Upper lobe of left lung (tissue), 6 donors: ENCODE measurements at regions not wholly inside any gene's neighbourhood (a gene's known extent, or its start where the extent isn't known, plus 50 kb on each side); places are given as distances from the start of the nearest gene placed in this dataset.

Experiments used
- ATAC-seq, 2 donors: fragments of 200-7000 bp; cut with Tn5 transposase; one replicate each; pipeline ENCODE4 v1.9.1; 2022; ENCODE audit warnings: mild to moderate bottlenecking in 2 of 2, moderate library complexity in 2 of 2; ENCODE audit not compliant: low FRiP score in 2 of 2
- DNase-seq, 2 donors: peaks; one replicate each; pipeline ENCODE4 v3.0.0-alpha.2; 2019 to 2020
- H3K27ac ChIP-seq, 4 donors: fragments of 200-600 bp; sonication (generic); one replicate each; pipeline ENCODE4 v1.5.1; 2016 to 2019
- H3K27me3 ChIP-seq, 4 donors: fragments of 200-600 bp; sonication (generic); one replicate each; pipeline ENCODE4 v1.5.1; 2017 to 2019
- H3K36me3 ChIP-seq, 4 donors: fragments of 200-600 bp; sonication (generic); one replicate each; pipeline ENCODE4 v1.5.1; 2016 to 2019
- H3K4me1 ChIP-seq, 4 donors: fragments of 200-600 bp; sonication (generic); one replicate each; pipeline ENCODE4 v1.5.1; 2018 to 2019
- H3K4me3 ChIP-seq, 4 donors: fragments of 200-600 bp; sonication (generic); one replicate each; pipeline ENCODE4 v1.5.1; 2017 to 2019; ENCODE audit warnings: mild to moderate bottlenecking in 2 of 4, moderate library complexity in 1 of 4
- H3K9me3 ChIP-seq, 4 donors: fragments of 200-600 bp; sonication (generic); one replicate each; pipeline ENCODE4 v1.5.1; 2018 to 2019
- EP300 ChIP-seq, 4 donors: sonication (generic); formaldehyde crosslinking; IDR thresholded peaks; one replicate each; pipeline ENCODE4 v1.5.1; 2017; ENCODE audit warnings: antibody characterized with exemption in 4 of 4, control low read depth in 2 of 4
- POLR2A ChIP-seq, 4 donors: fragments of 450-650 bp; IDR thresholded peaks; one replicate each; pipeline ENCODE4 v1.5.1; 2016 to 2017; ENCODE audit warnings: antibody characterized with exemption in 4 of 4, mild to moderate bottlenecking in 2 of 4
- POLR2AphosphoS5 ChIP-seq, 2 donors: sonication (generic); formaldehyde crosslinking; IDR thresholded peaks; one replicate each; pipeline ENCODE4 v1.5.1; 2017; ENCODE audit warnings: antibody characterized with exemption in 2 of 2
- WGBS, 2 donors: methylation state at CpG; one replicate each; pipeline ENCODE4 v1.1.5; 2017 to 2018; 5-methylcytosine and 5-hydroxymethylcytosine counted together
- TF ChIP-seq, protein P1 (sequence below), 6 experiments: fragments of 450-650 bp in 4 of 6; fragments of 200-600 bp in 2 of 6; sonication (generic) in 2 of 6; IDR thresholded peaks; one replicate each; pipeline ENCODE4 v1.5.1; 2016 to 2019; ENCODE audit warnings: antibody characterized with exemption in 6 of 6
- donor health status: DM: no; HTN: no; CAD: no; lungs with moderate emphysema.
- donor health status: DM: no; HTN: yes; CAD: no; lungs with severe emphysema.

DNA sequence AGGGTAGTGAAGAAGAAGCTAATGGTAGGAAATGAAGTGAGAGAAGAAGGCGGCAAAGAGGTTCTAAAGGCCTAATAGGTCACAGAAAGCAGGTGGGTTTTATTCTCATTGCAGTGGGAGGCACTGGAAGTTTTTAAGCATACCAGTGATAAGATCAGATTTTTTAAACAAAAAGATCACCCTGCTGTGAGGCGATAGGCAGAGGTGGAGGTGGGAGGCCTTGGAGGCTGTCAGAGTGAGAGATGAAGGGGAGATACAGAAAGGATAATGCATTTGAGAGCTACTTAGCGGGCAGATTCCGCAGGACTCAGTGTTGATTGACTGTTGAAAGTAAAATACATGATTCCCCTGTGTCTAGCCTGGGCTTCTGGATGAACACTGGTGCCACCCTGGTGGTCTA, 116.7 kb upstream of the FRY start:
- ATAC-seq: no peak
- no peak overlapping the region for H3K4me3 ChIP-seq
- H3K9me3 ChIP-seq: no peaks in the 10 kb centered on the region
- TF ChIP-seq POLR2A (IDR thresholded peaks at IDR 0.05) (no peak), EP300 (IDR thresholded peaks at IDR 0.05) (no peak), POLR2AphosphoS5 (IDR thresholded peaks at IDR 0.05) (no peak)
- TF ChIP-seq, protein P1, sequence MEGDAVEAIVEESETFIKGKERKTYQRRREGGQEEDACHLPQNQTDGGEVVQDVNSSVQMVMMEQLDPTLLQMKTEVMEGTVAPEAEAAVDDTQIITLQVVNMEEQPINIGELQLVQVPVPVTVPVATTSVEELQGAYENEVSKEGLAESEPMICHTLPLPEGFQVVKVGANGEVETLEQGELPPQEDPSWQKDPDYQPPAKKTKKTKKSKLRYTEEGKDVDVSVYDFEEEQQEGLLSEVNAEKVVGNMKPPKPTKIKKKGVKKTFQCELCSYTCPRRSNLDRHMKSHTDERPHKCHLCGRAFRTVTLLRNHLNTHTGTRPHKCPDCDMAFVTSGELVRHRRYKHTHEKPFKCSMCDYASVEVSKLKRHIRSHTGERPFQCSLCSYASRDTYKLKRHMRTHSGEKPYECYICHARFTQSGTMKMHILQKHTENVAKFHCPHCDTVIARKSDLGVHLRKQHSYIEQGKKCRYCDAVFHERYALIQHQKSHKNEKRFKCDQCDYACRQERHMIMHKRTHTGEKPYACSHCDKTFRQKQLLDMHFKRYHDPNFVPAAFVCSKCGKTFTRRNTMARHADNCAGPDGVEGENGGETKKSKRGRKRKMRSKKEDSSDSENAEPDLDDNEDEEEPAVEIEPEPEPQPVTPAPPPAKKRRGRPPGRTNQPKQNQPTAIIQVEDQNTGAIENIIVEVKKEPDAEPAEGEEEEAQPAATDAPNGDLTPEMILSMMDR (IDR thresholded peaks at IDR 0.05): no peak
- 95 to 98% methylated on average over 4 of the region's 4 CpGs for WGBS, 2 donors
- H3K27ac ChIP-seq: no peak overlapping the region
- H3K27me3 ChIP-seq: no peaks in the 10 kb centered on the region
- no peaks in the 10 kb centered on the region for H3K36me3 ChIP-seq
- H3K4me1 ChIP-seq: peaks cover 3 to 9% (median 6%) of the 10 kb centered on the region in 4 donors
- DNase-seq: no peak

DNA sequence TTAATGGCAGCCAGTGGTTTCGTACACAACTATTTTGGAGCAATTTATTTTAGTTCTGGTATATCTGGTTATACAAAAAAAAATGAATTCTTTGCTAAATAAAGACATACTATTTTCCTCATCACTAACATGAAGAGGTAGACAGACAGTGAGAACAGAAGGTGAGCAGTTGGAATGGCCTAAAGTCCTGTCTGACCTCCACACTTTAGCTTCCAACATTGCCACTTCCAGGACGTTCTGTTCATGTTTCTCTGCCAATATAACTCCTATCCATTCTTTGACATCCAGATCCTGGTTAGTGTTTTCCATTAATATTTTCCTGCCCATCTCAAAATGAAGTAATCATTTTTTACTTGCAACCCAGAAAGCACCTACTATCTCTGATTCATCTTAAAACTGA, 112.9 kb upstream of the FRY start:
- DNase-seq (no peak), ATAC-seq (no peak)
- Histone ChIP-seq H3K27ac (no peak overlapping the region), H3K27me3 (no peaks in the 10 kb centered on the region), H3K9me3 (no peaks in the 10 kb centered on the region), H3K36me3 (no peaks in the 10 kb centered on the region), H3K4me3 (no peak overlapping the region), H3K4me1 (no peaks in the 10 kb centered on the region)
- TF ChIP-seq EP300 (IDR thresholded peaks at IDR 0.05): no peak
- no peak for TF ChIP-seq POLR2AphosphoS5 (IDR thresholded peaks at IDR 0.05)
- TF ChIP-seq POLR2A (IDR thresholded peaks at IDR 0.05): no peak
- TF ChIP-seq, protein P1 (IDR thresholded peaks at IDR 0.05): no peak
- WGBS, 2 donors: 86 to 91% methylated on average over 2 of the region's 2 CpGs

DNA sequence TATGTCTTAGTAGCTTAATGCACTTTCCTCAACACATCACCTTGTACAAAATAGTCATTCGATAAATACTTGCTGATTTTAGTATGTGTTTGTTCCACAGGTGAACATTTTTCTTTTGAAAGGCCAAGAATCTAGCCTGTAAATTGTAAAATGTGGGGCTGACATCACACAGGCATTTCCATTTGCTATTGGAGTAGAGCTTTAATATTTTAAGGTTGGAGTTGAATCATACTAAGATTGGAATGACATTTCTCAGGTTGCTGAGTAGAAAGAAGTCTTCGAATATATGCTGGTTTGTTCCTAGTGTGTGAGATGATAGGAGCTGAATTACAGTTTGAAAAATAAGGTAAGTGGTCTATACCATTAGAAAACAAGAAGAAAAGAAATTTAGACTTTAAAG, 112.3 kb upstream of the FRY start:
- Histone ChIP-seq H3K4me1 (no peaks in the 10 kb centered on the region), H3K27me3 (no peaks in the 10 kb centered on the region), H3K9me3 (no peaks in the 10 kb centered on the region), H3K4me3 (no peak overlapping the region), H3K27ac (no peak overlapping the region), H3K36me3 (no peaks in the 10 kb centered on the region)
- TF ChIP-seq POLR2A (IDR thresholded peaks at IDR 0.05) (no peak), POLR2AphosphoS5 (IDR thresholded peaks at IDR 0.05) (no peak), EP300 (IDR thresholded peaks at IDR 0.05) (no peak)
- TF ChIP-seq, protein P1 (IDR thresholded peaks at IDR 0.05): no peak
- WGBS, 2 donors: 93 to 96% methylated on average over 2 of the region's 2 CpGs
- DNase-seq (no peak), ATAC-seq (no peak)

DNA sequence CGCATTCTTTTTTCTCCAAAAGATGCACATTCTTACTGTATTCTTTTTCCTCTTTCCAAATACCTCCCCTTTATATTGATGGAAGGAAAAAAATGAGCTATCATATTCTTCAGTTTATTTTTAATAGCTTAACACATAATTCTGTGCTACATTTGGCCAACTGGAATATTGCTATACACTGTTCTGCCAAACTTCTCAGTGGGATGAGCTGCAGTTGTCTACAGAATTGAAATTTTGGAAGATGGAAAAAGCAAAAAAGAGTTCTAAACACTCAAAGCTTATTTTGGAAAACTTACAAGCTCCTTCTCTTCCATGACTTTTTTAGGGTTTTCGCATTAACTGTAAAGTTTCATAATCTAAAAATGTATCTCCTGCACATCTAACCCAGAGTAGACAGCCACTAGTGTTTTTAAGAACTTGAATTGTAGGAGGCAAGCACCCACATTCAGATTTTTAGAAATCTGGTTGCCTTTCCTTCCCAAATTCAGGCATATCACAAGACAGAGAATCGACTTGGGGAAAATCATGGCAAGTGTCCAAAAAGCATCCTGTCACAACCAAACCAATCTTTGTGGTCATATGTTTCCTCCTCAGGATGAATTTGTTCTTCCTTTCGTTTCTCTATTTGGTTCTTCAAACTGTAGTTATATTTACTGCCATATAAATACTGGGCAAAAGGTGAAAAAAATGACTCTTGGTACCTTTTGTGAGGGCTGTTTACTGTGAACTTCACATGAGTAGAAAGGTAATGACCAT, 111.4 kb upstream of the FRY start:
- TF ChIP-seq, protein P1 (IDR thresholded peaks at IDR 0.05): no peak
- TF ChIP-seq POLR2AphosphoS5 (IDR thresholded peaks at IDR 0.05): no peak
- TF ChIP-seq POLR2A (IDR thresholded peaks at IDR 0.05): no peak
- no peak for TF ChIP-seq EP300 (IDR thresholded peaks at IDR 0.05)
- Histone ChIP-seq H3K4me1 (no peaks in the 10 kb centered on the region), H3K4me3 (no peak overlapping the region), H3K9me3 (no peaks in the 10 kb centered on the region), H3K36me3 (no peaks in the 10 kb centered on the region), H3K27me3 (no peaks in the 10 kb centered on the region), H3K27ac (no peak overlapping the region)
- ATAC-seq (no peak), DNase-seq (no peak)
- 47 to 49% methylated on average over 4 of the region's 4 CpGs for WGBS, 2 donors

DNA sequence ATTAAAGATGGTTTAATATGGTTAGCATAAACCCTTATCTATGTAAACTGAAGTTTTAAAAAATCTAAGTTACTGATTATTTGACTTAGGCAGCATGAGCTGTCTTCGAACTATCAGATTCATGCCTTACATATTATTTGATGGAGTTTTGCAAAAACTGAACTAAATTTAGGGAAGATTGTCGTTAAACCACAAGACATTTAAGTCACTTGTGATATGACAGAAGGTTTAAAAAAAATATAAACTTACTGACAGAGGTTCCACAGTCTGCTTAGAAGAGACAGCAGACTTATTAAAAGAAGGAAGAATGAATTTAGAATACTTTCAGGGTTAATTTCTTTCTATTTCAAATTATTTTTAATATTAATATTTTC, 110.9 kb upstream of the FRY start:
- ATAC-seq (no peak), DNase-seq (no peak)
- 63 to 69% methylated on average over 2 of the region's 2 CpGs for WGBS, 2 donors
- Histone ChIP-seq H3K4me1 (no peaks in the 10 kb centered on the region), H3K27ac (no peak overlapping the region), H3K4me3 (no peak overlapping the region), H3K36me3 (no peaks in the 10 kb centered on the region), H3K27me3 (no peaks in the 10 kb centered on the region), H3K9me3 (no peaks in the 10 kb centered on the region)
- TF ChIP-seq EP300 (IDR thresholded peaks at IDR 0.05): no peak
- TF ChIP-seq, protein P1 (IDR thresholded peaks at IDR 0.05): no peak
- no peak for TF ChIP-seq POLR2AphosphoS5 (IDR thresholded peaks at IDR 0.05)
- no peak for TF ChIP-seq POLR2A (IDR thresholded peaks at IDR 0.05)
